ENCODE measurements at regions not wholly inside any gene's neighbourhood (a gene's known extent, or its start where the extent isn't known, plus 50 kb on each side); places are given as distances from the start of the nearest gene placed in this dataset.

GRCh38 chr10:71052076-71052660, 160.2 kb upstream of the UNC5B start:
- ATAC-seq: no peak
- no peak overlapping the region for H3K4me2 ChIP-seq (ENCODE audit: insufficient read depth, low read length)
- peaks cover 22 to 62% of the 10 kb centered on the region in 2 experiments for H3K27me3 ChIP-seq (ENCODE audit: control insufficient read depth in 2 of 2, insufficient read depth in 2 of 2, low read length in 2 of 2)
- H3K4me1 ChIP-seq (replicated peaks in 1 of 2; ENCODE audit: control insufficient read depth in 2 of 2, insufficient read depth in 2 of 2, low read length in 2 of 2): no peaks in the 10 kb centered on the region; a peak in 1 of 5 replicates
- H3K9ac ChIP-seq (ENCODE audit: insufficient read depth in 1 of 2, low read depth in 2 of 2, low read length in 2 of 2): no peak overlapping the region
- no peak for DNase-seq (ENCODE audit: extremely low read depth in 1 of 4, low spot score in 3 of 4)
- under 1% methylated on average over 9 of the region's 9 CpGs for WGBS (ENCODE audit: insufficient coverage, low coverage, missing lambda C conversion rate)
- H3K79me2 ChIP-seq (ENCODE audit: control insufficient read depth, insufficient read depth, low read length): no peaks in the 10 kb centered on the region
- intact Hi-C loops (cut with micrococcal nuclease): no loop called here
- H3K36me3 ChIP-seq (ENCODE audit: control insufficient read depth, insufficient read depth, low read length): no peaks in the 10 kb centered on the region
- ChIA-PET CTCF (ENCODE audit: low intra/inter-chr PET ratio) (no interaction called here), POLR2A (no interaction called here)
- H3K9me3 ChIP-seq (replicated peaks; ENCODE audit: control insufficient read depth, insufficient read depth, low read depth, low read length): no peaks in the 10 kb centered on the region
- H3K27ac ChIP-seq (ENCODE audit: extremely low read depth, low read depth, low read length): no peak overlapping the region
- no peaks in the 10 kb centered on the region for H3K9me1 ChIP-seq (ENCODE audit: control insufficient read depth, insufficient read depth, low read length)
- no peak for FAIRE-seq
- no peak overlapping the region for H2AFZ ChIP-seq (ENCODE audit: low read depth, low read length)
- in situ Hi-C loops (cut with MboI): no loop called here
- no peak overlapping the region for H3K4me3 ChIP-seq
- no peaks in the 10 kb centered on the region; the same call in 1 of the 2 replicates for H4K20me1 ChIP-seq (replicated peaks; ENCODE audit: control insufficient read depth, insufficient read depth, low read length)
- TF ChIP-seq ZFP36 (IDR thresholded peaks at IDR 0.05; ENCODE audit: low read depth, low read length, partially characterized antibody) (peak; percentile 47), ZZZ3 (IDR thresholded peaks at IDR 0.05) (no peak), MYNN (IDR thresholded peaks at IDR 0.05) (no peak), MYNN (CRISPR knock-in tag; IDR thresholded peaks at IDR 0.05) (no peak), ARID2 (IDR thresholded peaks at IDR 0.05) (no peak), MTF1 (CRISPR knock-in tag; IDR thresholded peaks at IDR 0.05; ENCODE audit: borderline replicate concordance) (no peak), NFXL1 (CRISPR knock-in tag; IDR thresholded peaks at IDR 0.05) (no peak), ZNF263 (CRISPR knock-in tag; IDR thresholded peaks at IDR 0.05; ENCODE audit: borderline replicate concordance) (peak; percentile 65)
- BruUV-seq (replicated peaks): no TSS peak

All from K562 (cell line).